Naive thymus-derived CD4-positive, alpha-beta T cell (primary cell): ENCODE measurements at regions not wholly inside any gene's neighbourhood (a gene's known extent, or its start where the extent isn't known, plus 50 kb on each side); places are given as distances from the start of the nearest gene placed in this dataset.

Experiments
- ATAC-seq: fragments of 150-1000 bp; cut with Tn5 transposase; 2 replicates; pipeline ENCODE4 v1.10.0; 2021; ENCODE audit warnings: mild to moderate bottlenecking, moderate library complexity
- CTCF ChIA-PET: fragments of 350-600 bp; sonication (Branson Sonifier 250); formaldehyde crosslinking; loops from one replicate; lab custom pipeline; 2021; ENCODE audit warnings: antibody characterized with exemption; lab: Charles Lee
- POLR2A ChIA-PET: fragments of 350-600 bp; sonication (Branson Sonifier 250); formaldehyde crosslinking; loops from one replicate; lab custom pipeline; 2021; ENCODE audit warnings: antibody characterized with exemption, inconsistent platforms; lab: Charles Lee
- DNase-seq, 9 donors: peaks; one replicate each; pipeline versions ENCODE4 v3.0.0 to v3.0.0-alpha.2; 2020 to 2022; ENCODE audit warnings: mixed read lengths in 1 of 9
- H3K27ac ChIP-seq: one replicate; pipeline ENCODE4 v1.7.0; 2013; ENCODE audit warnings: mild to moderate bottlenecking, low read depth, low read length, moderate library complexity
- H3K27me3 ChIP-seq, 2 donors: one replicate each; pipeline ENCODE4 v1.7.0; 2013; ENCODE audit warnings: low read length in 2 of 2, mild to moderate bottlenecking in 2 of 2, moderate library complexity in 2 of 2; ENCODE audit not compliant: control insufficient read depth in 2 of 2, insufficient read depth in 2 of 2
- H3K36me3 ChIP-seq, 3 experiments: 1 replicate in 2 of 3; 2 replicates in 1 of 3; pipeline ENCODE4 v1.7.0; 2013; ENCODE audit warnings: low read length in 3 of 3, mild to moderate bottlenecking in 3 of 3, moderate library complexity in 1 of 3; ENCODE audit not compliant: insufficient read depth in 3 of 3, control insufficient read depth in 2 of 3
- H3K4me1 ChIP-seq, 2 donors: one replicate each; pipeline ENCODE4 v1.7.0; 2013; ENCODE audit warnings: low read length in 2 of 2, mild to moderate bottlenecking in 2 of 2, moderate library complexity in 1 of 2; ENCODE audit not compliant: control insufficient read depth in 2 of 2, insufficient read depth in 2 of 2
- H3K4me3 ChIP-seq: 2 replicates; pipeline ENCODE4 v1.7.0; 2013; ENCODE audit warnings: mild to moderate bottlenecking, low read length
- H3K9me3 ChIP-seq, 3 experiments: 1 replicate in 2 of 3; 2 replicates in 1 of 3; pipeline ENCODE4 v1.7.0; 2013; ENCODE audit warnings: low read length in 3 of 3; ENCODE audit not compliant: control insufficient read depth in 2 of 3
- H3K27ac Mint-ChIP-seq, 9 donors: one replicate each; pipeline ENCODE4 v1.8.0; 2020 to 2022; ENCODE audit warnings: mixed read lengths in 9 of 9, mild to moderate bottlenecking in 8 of 9, moderate library complexity in 5 of 9, inconsistent platforms in 2 of 9
- H3K27me3 Mint-ChIP-seq, 5 donors: one replicate each; pipeline ENCODE4 v1.8.0; 2021 to 2022; ENCODE audit warnings: mixed read lengths in 5 of 5, mild to moderate bottlenecking in 1 of 5
- H3K36me3 Mint-ChIP-seq, 5 donors: one replicate each; pipeline ENCODE4 v1.8.0; 2020 to 2022; ENCODE audit warnings: mixed read lengths in 5 of 5, mild to moderate bottlenecking in 3 of 5, inconsistent platforms in 1 of 5
- H3K4me1 Mint-ChIP-seq, 7 donors: one replicate each; pipeline ENCODE4 v1.8.0; 2020 to 2022; ENCODE audit warnings: mixed read lengths in 7 of 7, mild to moderate bottlenecking in 3 of 7, inconsistent platforms in 1 of 7
- H3K4me3 Mint-ChIP-seq, 10 donors: one replicate each; pipeline ENCODE4 v1.8.0; 2020 to 2022; ENCODE audit warnings: mild to moderate bottlenecking in 10 of 10, mixed read lengths in 10 of 10, moderate library complexity in 6 of 10, inconsistent platforms in 2 of 10
- H3K9me3 Mint-ChIP-seq, 11 donors: one replicate each; pipeline ENCODE4 v1.8.0; 2020 to 2022; ENCODE audit warnings: mixed read lengths in 11 of 11, mild to moderate bottlenecking in 4 of 11, inconsistent platforms in 1 of 11, moderate library complexity in 1 of 11
- intact Hi-C, 2 donors: fragments of 100-400 bp; cut with micrococcal nuclease; formaldehyde crosslinking; loops; one replicate each; pipeline ENCODE4 v1.15.1; 2023

GRCh38 chrX:69000877-69001276 is 164.4 kb downstream of the PJA1 start:
- DNase-seq, result no peak
- ChIA-PET POLR2A (no interaction called here), CTCF (no interaction called here)
- Histone ChIP-seq H3K27me3 (no peaks in the 10 kb centered on the region), H3K4me3 (no peak overlapping the region), H3K36me3 (no peaks in the 10 kb centered on the region), H3K4me1 (no peaks in the 10 kb centered on the region), H3K9me3 (no peaks in the 10 kb centered on the region), H3K27ac (no peak overlapping the region)
- intact Hi-C loops, result no loop called here
- ATAC-seq, result no peak
- Mint-ChIP-seq H3K9me3 (no peaks in the 10 kb centered on the region), H3K27me3 (peaks cover 0 to 6% (median 1%) of the 10 kb centered on the region in 5 donors), H3K36me3 (no peaks in the 10 kb centered on the region), H3K4me3 (no peak overlapping the region), H3K4me1 (no peaks in the 10 kb centered on the region), H3K27ac (no peak overlapping the region)

GRCh38 chrX:68999931-69000330 is 165.3 kb downstream of the PJA1 start:
- no peak overlapping the region for H3K27ac Mint-ChIP-seq
- Histone ChIP-seq H3K4me3 (no peak overlapping the region), H3K27ac (no peak overlapping the region), H3K36me3 (no peaks in the 10 kb centered on the region), H3K27me3 (no peaks in the 10 kb centered on the region), H3K9me3 (no peaks in the 10 kb centered on the region), H3K4me1 (no peaks in the 10 kb centered on the region)
- no peaks in the 10 kb centered on the region for H3K9me3 Mint-ChIP-seq
- DNase-seq, result no peak
- ATAC-seq, result no peak
- peaks cover 0 to 2% (median 0%) of the 10 kb centered on the region in 7 donors for H3K4me1 Mint-ChIP-seq
- ChIA-PET CTCF (no interaction called here), POLR2A (no interaction called here)
- intact Hi-C loops, result no loop called here
- peaks cover 0 to 9% (median 6%) of the 10 kb centered on the region in 5 donors for H3K27me3 Mint-ChIP-seq
- no peaks in the 10 kb centered on the region for H3K36me3 Mint-ChIP-seq
- H3K4me3 Mint-ChIP-seq, result no peak overlapping the region

- H3K9me3 Mint-ChIP-seq, result no peaks in the 10 kb centered on the region
- no peak overlapping the region for H3K27ac ChIP-seq
- H3K4me1 Mint-ChIP-seq, result peaks cover 0 to 2% (median 0%) of the 10 kb centered on the region in 7 donors
- H3K27ac Mint-ChIP-seq, result no peak overlapping the region
- ChIA-PET POLR2A (no interaction called here), CTCF (no interaction called here)
- DNase-seq (no peak), ATAC-seq (no peak)
- H3K27me3 Mint-ChIP-seq, result peaks cover 0 to 9% (median 6%) of the 10 kb centered on the region in 5 donors
- H3K9me3 ChIP-seq, result no peaks in the 10 kb centered on the region
- H3K36me3 Mint-ChIP-seq, result no peaks in the 10 kb centered on the region
- intact Hi-C loops, result no loop called here
- no peaks in the 10 kb centered on the region for H3K36me3 ChIP-seq
- H3K4me3 ChIP-seq, result no peak overlapping the region
- H3K4me1 ChIP-seq, result no peaks in the 10 kb centered on the region
- H3K27me3 ChIP-seq, result no peaks in the 10 kb centered on the region
- no peak overlapping the region for H3K4me3 Mint-ChIP-seq
Observed at GRCh38 chrX:68999356-68999755, 165.9 kb downstream of the PJA1 start.

GRCh38 chrX:68998716-68999115 is 166.5 kb downstream of the PJA1 start:
- Mint-ChIP-seq H3K4me1 (peaks cover 0 to 2% (median 0%) of the 10 kb centered on the region in 7 donors), H3K27me3 (peaks cover 0 to 9% (median 6%) of the 10 kb centered on the region in 5 donors), H3K9me3 (no peaks in the 10 kb centered on the region), H3K36me3 (no peaks in the 10 kb centered on the region), H3K4me3 (no peak overlapping the region), H3K27ac (no peak overlapping the region)
- H3K27me3 ChIP-seq, result no peaks in the 10 kb centered on the region
- H3K9me3 ChIP-seq, result no peaks in the 10 kb centered on the region
- intact Hi-C loops, result no loop called here
- H3K4me1 ChIP-seq, result no peaks in the 10 kb centered on the region
- H3K4me3 ChIP-seq, result no peak overlapping the region
- no peak for ATAC-seq
- H3K36me3 ChIP-seq, result no peaks in the 10 kb centered on the region
- no peak overlapping the region for H3K27ac ChIP-seq
- ChIA-PET CTCF (no interaction called here), POLR2A (no interaction called here)
- DNase-seq, result no peak

- no peak overlapping the region for H3K4me3 Mint-ChIP-seq
- no peaks in the 10 kb centered on the region for H3K27me3 ChIP-seq
- no peak overlapping the region for H3K4me3 ChIP-seq
- peaks cover 0 to 9% (median 6%) of the 10 kb centered on the region in 5 donors for H3K27me3 Mint-ChIP-seq
- H3K9me3 ChIP-seq, result no peaks in the 10 kb centered on the region
- H3K27ac ChIP-seq, result no peak overlapping the region
- peaks cover 0 to 2% (median 0%) of the 10 kb centered on the region in 7 donors for H3K4me1 Mint-ChIP-seq
- no peaks in the 10 kb centered on the region for H3K36me3 Mint-ChIP-seq
- no peaks in the 10 kb centered on the region for H3K36me3 ChIP-seq
- ChIA-PET POLR2A (no interaction called here), CTCF (no interaction called here)
- intact Hi-C loops, result no loop called here
- DNase-seq (no peak), ATAC-seq (no peak)
- no peaks in the 10 kb centered on the region for H3K4me1 ChIP-seq
- no peak overlapping the region for H3K27ac Mint-ChIP-seq
- H3K9me3 Mint-ChIP-seq, result no peaks in the 10 kb centered on the region
Observed at GRCh38 chrX:68997911-68998310, 167.3 kb downstream of the PJA1 start.

GRCh38 chrX:68997511-68997910 is 167.7 kb downstream of the PJA1 start:
- H3K4me3 Mint-ChIP-seq, result no peak overlapping the region
- DNase-seq (no peak), ATAC-seq (no peak)
- ChIA-PET CTCF (no interaction called here), POLR2A (no interaction called here)
- H3K9me3 Mint-ChIP-seq, result no peaks in the 10 kb centered on the region
- Histone ChIP-seq H3K36me3 (no peaks in the 10 kb centered on the region), H3K4me1 (no peaks in the 10 kb centered on the region), H3K9me3 (no peaks in the 10 kb centered on the region), H3K4me3 (no peak overlapping the region), H3K27ac (no peak overlapping the region), H3K27me3 (no peaks in the 10 kb centered on the region)
- H3K36me3 Mint-ChIP-seq, result no peaks in the 10 kb centered on the region
- intact Hi-C loops, result no loop called here
- no peak overlapping the region for H3K27ac Mint-ChIP-seq
- H3K27me3 Mint-ChIP-seq, result peaks cover 0 to 9% (median 6%) of the 10 kb centered on the region in 5 donors
- peaks cover 0 to 2% (median 0%) of the 10 kb centered on the region in 7 donors for H3K4me1 Mint-ChIP-seq

- Histone ChIP-seq H3K4me3 (no peak overlapping the region), H3K27ac (no peak overlapping the region), H3K36me3 (no peaks in the 10 kb centered on the region), H3K4me1 (no peaks in the 10 kb centered on the region), H3K9me3 (no peaks in the 10 kb centered on the region), H3K27me3 (no peaks in the 10 kb centered on the region)
- intact Hi-C loops, result no loop called here
- no peaks in the 10 kb centered on the region for H3K36me3 Mint-ChIP-seq
- ATAC-seq, result no peak
- peaks cover 0 to 2% (median 0%) of the 10 kb centered on the region in 7 donors for H3K4me1 Mint-ChIP-seq
- H3K9me3 Mint-ChIP-seq, result no peaks in the 10 kb centered on the region
- no peak for DNase-seq
- H3K27me3 Mint-ChIP-seq, result peaks cover 0 to 9% (median 6%) of the 10 kb centered on the region in 5 donors
- H3K27ac Mint-ChIP-seq, result no peak overlapping the region
- no peak overlapping the region for H3K4me3 Mint-ChIP-seq
- POLR2A ChIA-PET, result no interaction called here
- CTCF ChIA-PET, result no interaction called here
Observed at GRCh38 chrX:68995780-68996551, 167.1 kb downstream of the EFNB1 start.
